Stomach (tissue), 4 donors: ENCODE measurements at regions not wholly inside any gene's neighbourhood (a gene's known extent, or its start where the extent isn't known, plus 50 kb on each side); places are given as distances from the start of the nearest gene placed in this dataset.

ENCODE experiments used
- POLR2A ChIP-seq, 4 donors: fragments of 450-650 bp; IDR thresholded peaks; one replicate each; pipeline ENCODE4 v1.6.1; 2016; ENCODE audit warnings: antibody characterized with exemption in 4 of 4, control low read depth in 2 of 4, mild to moderate bottlenecking in 1 of 4, moderate library complexity in 1 of 4
- POLR2AphosphoS5 ChIP-seq, 3 donors: sonication (generic); formaldehyde crosslinking; IDR thresholded peaks; one replicate each; pipeline ENCODE4 v1.6.1; 2016; ENCODE audit warnings: antibody characterized with exemption in 3 of 3
- TF ChIP-seq, protein P1 (sequence below), 7 experiments: fragments of 450-650 bp in 4 of 7; fragments of 200-600 bp in 3 of 7; sonication (generic) in 3 of 7; IDR thresholded peaks; one replicate each; pipeline ENCODE4 v1.5.1; 2016 to 2019; ENCODE audit warnings: antibody characterized with exemption in 7 of 7, control low read depth in 2 of 7, mild to moderate bottlenecking in 1 of 7

DNA sequence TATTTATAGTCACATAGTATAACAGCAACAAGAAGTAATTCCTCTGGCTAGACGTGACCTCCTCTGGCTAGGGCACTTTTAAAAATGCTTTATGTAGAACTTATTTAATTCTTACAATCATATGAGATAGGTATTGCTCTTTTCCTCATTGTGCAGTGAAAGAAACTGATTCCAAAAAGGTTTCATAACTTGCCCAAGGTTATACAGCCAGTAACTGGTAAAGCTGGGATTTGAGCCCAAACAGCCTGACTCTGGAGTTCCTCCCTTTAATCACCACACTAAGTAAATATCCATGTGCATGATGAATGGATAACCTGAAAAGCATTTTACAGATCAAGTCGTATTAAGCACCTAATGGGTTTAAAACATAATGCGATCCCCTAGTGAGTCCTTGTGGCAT, 214.6 kb downstream of the PRL start:
- TF ChIP-seq, protein P1, sequence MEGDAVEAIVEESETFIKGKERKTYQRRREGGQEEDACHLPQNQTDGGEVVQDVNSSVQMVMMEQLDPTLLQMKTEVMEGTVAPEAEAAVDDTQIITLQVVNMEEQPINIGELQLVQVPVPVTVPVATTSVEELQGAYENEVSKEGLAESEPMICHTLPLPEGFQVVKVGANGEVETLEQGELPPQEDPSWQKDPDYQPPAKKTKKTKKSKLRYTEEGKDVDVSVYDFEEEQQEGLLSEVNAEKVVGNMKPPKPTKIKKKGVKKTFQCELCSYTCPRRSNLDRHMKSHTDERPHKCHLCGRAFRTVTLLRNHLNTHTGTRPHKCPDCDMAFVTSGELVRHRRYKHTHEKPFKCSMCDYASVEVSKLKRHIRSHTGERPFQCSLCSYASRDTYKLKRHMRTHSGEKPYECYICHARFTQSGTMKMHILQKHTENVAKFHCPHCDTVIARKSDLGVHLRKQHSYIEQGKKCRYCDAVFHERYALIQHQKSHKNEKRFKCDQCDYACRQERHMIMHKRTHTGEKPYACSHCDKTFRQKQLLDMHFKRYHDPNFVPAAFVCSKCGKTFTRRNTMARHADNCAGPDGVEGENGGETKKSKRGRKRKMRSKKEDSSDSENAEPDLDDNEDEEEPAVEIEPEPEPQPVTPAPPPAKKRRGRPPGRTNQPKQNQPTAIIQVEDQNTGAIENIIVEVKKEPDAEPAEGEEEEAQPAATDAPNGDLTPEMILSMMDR (IDR thresholded peaks at IDR 0.05) = no peak
- TF ChIP-seq POLR2AphosphoS5 (IDR thresholded peaks at IDR 0.05) (no peak), POLR2A (IDR thresholded peaks at IDR 0.05) (no peak)
